DMS 273 (cell line): ENCODE measurements at regions not wholly inside any gene's neighbourhood (a gene's known extent, or its start where the extent isn't known, plus 50 kb on each side); places are given as distances from the start of the nearest gene placed in this dataset.

Experiments
- DNase-seq: peaks from one replicate; lab custom pipeline; 2025; ENCODE audit not compliant: unreplicated experiment; lab: John Stamatoyannopoulos, UW

DNA sequence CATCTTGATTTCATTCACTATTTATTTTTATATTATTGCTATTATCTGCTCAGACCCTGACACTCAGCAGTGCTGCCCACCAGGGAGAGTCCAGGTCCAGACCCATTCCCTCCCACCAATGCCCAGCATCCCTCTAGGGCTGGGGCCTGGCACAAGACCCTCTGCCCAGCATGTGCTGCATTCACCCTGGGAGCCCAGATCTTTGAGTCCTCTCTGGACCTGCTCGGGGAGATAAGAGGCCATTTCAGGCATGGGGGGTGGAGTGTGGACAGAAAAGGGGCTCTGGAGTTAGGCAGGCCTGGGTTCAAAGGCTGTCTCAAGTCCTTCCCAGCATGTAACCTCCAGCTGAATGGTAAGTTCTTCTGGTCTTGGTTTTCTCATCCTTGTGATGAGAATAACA is 209.6 kb downstream of the CYP26B1 start:
- no peak for DNase-seq

DNA sequence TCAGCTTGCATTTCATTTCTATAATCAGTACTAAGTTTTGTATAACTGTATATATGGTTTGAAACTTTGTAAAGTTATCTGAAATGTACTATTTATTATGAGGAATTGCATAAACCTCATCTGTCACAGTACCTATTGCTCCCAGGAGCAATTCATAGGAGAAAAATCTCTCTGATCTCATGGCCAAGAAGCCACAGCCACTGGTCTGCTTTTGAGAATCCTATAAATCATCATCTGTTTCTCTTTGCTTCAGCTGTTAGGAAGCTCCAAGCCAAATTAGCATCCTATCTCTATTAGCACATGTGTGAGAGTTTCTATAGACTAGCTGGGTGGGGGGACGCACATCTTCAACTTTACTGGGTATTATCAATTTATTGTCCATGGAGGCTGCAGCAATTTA is 210.3 kb downstream of the CYP26B1 start:
- DNase-seq, result no peak

GRCh38 chr2:71936076-71937030 is 211.3 kb downstream of the CYP26B1 start:
- DNase-seq, result no peak

- no peak for DNase-seq
Observed at GRCh38 chr2:71935262-71935848, 212.3 kb downstream of the CYP26B1 start.

DNA sequence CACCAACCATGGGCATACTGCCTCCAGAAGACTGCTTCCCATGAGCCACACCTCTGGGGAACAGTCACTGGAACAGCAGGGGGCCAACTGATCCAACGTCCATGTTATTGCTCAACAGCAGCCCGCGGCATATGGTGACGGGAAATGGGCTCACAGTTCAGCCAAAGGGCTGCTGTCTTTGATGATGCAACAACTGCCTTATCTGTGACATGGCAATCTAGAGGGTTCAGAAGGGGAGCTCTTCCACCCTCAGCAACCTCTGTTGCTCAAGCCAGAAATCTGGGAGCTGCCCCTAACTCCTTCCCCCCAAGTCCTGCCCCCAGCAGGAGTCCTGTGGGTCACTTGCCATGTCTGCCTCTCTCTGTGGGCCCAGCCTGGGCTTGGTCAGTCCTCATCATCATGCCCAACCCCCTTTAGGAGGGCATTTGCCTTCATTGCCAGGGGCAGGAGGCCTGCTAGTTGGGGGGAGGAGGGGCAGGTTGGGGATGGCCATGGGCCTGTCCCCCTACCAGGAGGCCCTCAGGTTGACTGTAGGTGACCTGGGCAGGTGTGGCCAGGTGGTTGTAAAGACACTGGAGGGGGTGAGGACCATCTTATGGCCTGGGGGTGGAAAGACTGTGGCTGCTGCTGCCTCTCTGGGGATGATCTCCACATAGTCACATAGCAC is 212.9 kb downstream of the CYP26B1 start:
- DNase-seq, result peak; percentile 34

- DNase-seq, result no peak
Observed at GRCh38 chr2:71934320-71934593, 213.4 kb downstream of the CYP26B1 start.

- peak; percentile 43 for DNase-seq
Observed at GRCh38 chr2:71933467-71934319, 214.0 kb downstream of the CYP26B1 start.

DNA sequence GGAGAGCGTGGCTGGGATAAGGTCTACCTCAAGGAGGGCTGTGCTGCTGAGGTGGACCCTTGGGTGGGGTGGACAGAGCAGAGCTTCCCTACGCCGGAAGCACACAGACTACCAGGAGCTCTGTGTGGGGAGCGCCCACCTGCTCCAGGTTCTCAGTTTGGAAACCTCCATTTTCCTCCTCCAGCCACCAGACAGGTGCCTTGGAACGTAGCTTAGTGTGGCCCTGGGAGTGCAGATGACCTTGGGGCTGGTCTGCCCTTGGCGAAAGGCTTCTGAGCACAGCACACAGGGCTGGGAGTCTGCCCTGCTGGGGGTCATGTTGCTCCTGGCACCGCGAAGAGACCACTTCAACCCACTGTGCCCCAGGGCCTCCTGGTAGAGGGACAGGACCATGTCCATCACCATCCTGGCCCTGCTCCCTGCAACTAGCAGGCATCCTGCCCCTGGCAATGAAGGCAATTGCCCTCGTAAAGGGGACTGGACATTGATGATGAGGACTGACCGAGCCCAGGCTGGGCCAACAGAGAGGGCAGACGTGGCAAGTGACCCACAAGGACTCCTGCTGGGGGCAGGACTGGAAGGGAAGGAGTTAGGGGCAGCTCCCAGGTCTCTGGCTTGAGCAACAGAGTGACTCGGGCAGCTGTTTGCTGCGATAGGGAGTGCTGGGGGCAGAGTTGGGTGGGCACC is 214.7 kb downstream of the CYP26B1 start:
- DNase-seq, result no peak

DNA sequence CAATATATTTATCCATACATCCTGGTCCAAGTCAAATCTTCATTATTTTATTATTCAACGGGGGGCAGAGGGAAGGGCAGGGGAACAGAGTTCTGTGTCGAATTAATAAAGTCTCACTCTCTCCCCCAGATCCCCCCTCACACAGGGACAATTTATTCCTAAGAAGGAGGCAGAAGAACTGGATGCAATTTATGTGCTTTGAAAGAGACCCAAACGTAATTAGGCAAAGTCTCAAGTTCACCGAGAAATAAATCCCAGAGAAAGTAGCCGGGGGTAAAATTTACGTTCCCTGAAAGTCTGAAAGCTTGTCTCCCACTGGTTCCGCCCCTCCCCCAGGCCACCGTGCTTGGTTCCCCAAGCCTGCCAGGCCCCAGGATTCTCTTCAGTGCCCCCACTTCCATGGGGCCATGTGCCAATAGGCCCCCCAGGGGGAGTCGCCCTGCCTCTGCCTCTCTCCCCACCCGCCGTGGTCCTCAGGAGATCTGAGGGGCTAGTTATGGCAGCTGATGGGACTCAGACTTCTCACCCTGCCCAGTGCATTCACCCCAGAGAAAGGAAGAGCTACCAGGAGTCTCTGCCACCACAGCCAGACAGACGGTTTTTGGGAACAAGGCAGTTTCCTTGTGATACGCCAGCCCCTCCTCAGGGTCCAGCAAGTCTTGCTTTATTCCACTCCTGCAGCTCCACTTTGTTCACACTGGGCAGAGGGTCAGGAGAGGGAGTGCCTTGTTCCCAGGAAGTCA is 215.5 kb downstream of the CYP26B1 start:
- DNase-seq, result no peak

DNA sequence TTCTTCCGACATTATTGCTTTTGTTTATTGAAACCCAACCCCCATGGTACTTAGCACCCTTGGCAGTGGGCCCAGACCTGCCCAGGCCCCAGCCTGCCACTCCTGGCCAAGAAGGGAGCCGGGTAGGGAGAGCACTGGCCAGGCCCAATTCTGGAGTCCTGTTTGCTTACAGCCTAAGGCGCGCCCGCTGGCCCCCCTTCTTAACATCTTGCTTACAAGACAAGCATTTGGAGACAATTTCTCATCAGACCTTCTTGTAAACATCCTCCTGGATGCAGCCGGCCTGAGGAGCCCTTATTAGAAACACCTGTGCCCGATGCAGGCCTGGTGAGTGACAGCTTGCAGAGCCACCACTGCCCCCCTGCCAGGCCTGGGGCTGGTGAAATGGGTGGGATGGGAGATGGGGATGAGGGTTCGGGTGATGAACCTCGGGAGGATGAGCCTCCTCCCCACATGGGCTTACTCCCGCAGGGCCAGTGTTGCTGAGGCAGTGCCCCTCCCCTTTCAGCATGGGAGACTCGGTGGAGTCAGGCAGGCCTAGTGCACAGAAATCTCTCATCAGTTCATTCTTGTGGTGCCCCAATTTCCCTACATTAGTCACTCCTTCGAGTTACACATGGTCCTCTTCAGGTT is 217.5 kb downstream of the CYP26B1 start:
- peak; percentile 56 for DNase-seq

- no peak for DNase-seq
Observed at GRCh38 chr2:71929482-71929772, 218.2 kb downstream of the CYP26B1 start.

DNA sequence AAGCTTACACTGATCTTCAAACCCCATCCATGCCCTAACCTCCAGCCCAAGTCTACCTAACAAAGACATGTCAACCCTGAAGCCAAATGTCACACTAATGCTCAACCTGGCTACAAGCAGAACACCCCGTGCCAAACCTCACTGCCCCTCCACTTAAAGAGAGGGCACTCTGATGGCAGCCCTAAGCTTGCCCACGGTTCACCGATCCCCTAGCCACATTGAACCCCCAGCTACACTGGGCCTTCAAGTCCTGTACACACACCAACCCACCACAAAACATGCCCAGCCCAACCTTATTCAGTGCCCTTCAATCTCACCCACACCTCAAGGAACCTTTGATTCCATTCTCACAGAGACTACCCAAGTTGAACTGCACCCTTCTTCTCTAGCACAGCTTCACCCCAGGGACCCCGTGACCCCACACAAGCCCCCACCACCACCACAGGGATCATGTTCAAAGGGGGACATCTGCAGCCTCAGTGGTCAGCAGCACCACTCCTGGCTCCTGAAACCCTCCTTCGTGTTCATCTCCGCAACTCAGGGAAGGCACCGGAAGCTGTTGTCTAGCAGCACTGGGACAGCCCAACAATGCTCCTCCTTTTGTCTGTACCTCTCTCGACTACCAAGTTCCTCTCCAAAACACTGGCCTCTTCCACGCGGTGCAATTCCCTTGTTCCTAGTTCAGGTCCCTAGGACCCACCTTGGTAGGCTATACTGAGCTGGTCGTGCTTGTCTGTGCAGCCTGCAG is 218.8 kb downstream of the CYP26B1 start:
- DNase-seq, result no peak

GRCh38 chr2:71927757-71928715 is 219.6 kb downstream of the CYP26B1 start:
- no peak for DNase-seq

DNA sequence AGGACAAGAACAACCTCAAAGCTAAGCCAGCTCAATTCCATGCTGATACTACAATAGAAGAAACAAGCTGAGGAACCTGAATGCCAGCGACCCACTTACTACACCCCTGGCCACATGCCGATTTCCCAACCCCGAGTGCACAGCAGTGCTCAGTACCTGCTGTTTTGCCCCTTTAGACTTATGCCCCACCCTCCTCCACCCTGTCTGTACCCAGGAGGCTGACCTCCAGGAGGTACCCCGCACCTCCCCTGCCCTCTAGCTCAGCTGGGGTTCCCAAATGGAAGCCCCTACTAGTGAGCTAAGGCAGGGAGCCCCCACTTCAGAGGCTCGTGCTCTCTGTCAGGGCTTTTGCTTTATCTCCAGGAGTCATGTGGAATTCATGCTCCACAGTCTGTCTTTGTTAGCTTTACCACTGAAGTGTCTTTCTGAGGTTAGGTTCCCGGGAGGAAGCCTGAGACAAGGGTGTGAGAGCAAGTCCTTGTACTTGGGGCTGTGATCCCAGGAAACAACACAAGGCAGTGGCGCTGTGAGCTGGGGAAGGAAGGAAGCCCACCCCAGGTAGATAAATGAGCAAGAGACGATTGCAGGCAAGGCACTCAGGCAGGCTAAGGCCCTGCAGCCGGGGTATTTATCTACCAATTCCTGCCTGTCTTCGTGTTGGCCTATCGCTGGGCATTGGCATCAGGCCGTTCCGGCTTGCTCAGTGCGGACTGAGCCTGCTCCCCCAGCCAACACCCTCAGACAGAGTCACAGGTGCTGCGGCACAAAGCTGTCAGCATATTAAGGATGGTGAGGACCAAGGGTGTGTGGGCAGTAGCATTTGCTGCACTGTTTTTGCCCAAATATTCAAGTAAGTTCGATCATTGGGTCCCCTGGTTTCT is 220.5 kb downstream of the CYP26B1 start:
- no peak for DNase-seq

DNA sequence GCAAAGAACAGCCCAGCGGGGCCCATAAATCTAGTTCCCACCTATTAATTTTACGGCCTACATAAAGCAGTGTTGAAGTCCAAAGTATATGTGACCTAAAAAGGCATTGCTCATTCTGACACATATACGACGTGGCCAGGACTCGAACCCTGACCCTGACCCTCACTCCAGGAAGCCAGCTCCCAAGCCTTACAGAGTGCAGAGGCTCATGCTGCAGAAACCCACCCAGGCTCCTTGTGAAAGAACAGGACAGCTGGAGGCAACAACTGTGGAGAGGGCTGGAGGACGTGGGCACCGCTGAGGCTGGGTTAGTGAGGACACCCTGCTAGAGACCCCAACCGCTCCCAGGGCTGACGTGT is 221.6 kb downstream of the CYP26B1 start:
- no peak for DNase-seq

- DNase-seq, result no peak
Observed at GRCh38 chr2:71925268-71926088, 222.2 kb downstream of the CYP26B1 start.
